ENCODE measurements at regions not wholly inside any gene's neighbourhood (a gene's known extent, or its start where the extent isn't known, plus 50 kb on each side); places are given as distances from the start of the nearest gene placed in this dataset.

DNA sequence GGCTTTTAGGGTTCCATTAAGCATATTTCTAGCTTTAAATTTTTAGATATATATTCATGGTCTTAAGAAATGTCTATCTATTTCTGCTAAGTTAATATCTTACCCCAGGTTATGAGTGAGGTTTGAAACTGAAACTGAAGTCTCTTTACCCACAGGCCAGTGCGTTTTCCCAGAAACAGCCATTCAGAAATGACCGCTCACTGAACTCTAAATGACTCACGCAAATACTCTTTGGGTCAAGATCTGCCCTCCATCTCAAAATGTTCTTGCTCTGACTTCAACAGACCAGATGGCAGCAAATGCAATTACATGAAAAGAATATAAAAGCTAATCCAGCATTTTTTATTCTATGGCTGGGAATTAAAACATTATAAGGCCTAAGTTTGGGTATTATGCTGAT is 315.2 kb downstream of the TDRD15 start:
- H3K9me2 ChIP-seq (ENCODE audit: insufficient read depth) = no peaks in the 10 kb centered on the region
- POLR2A ChIA-PET = no interaction called here
- no peaks in the 10 kb centered on the region for H3K36me3 ChIP-seq (ENCODE audit: control insufficient read depth in 1 of 2, insufficient read depth in 2 of 2, low read length in 2 of 2)
- DNase-seq (ENCODE audit: low read depth, low spot score) (no peak), ATAC-seq (no peak)
- no peaks in the 10 kb centered on the region for H4K20me1 ChIP-seq (ENCODE audit: insufficient read depth)
- no peak overlapping the region for H3K9ac ChIP-seq (ENCODE audit: low read length)
- RAD21 ChIA-PET (ENCODE audit: low non-redundant PET in 1 of 2, low total read pairs in 2 of 2, uncharacterized antibody in 2 of 2, unreplicated experiment in 2 of 2) = no interaction called here
- no peak overlapping the region for H3K27ac ChIP-seq (ENCODE audit: low read depth, low read length)
- TF ChIP-seq ZNF274 (IDR thresholded peaks at IDR 0.05; ENCODE audit: low read depth, low read length) (no peak), RAD21 (IDR thresholded peaks at IDR 0.05; ENCODE audit: low read depth) (no peak), EZH2phosphoT487 (IDR thresholded peaks at IDR 0.05; ENCODE audit: borderline replicate concordance) (no peak), ELF1 (IDR thresholded peaks at IDR 0.05; ENCODE audit: borderline replicate concordance, low read depth) (no peak), CEBPB (IDR thresholded peaks at IDR 0.05; ENCODE audit: low read depth) (no peak), SRF (IDR thresholded peaks at IDR 0.05; ENCODE audit: low read depth) (no peak), POLR2A (IDR thresholded peaks at IDR 0.05; ENCODE audit: borderline replicate concordance, extremely low read depth, insufficient read depth, insufficient read length) (no peak)
- TF ChIP-seq, protein P1, sequence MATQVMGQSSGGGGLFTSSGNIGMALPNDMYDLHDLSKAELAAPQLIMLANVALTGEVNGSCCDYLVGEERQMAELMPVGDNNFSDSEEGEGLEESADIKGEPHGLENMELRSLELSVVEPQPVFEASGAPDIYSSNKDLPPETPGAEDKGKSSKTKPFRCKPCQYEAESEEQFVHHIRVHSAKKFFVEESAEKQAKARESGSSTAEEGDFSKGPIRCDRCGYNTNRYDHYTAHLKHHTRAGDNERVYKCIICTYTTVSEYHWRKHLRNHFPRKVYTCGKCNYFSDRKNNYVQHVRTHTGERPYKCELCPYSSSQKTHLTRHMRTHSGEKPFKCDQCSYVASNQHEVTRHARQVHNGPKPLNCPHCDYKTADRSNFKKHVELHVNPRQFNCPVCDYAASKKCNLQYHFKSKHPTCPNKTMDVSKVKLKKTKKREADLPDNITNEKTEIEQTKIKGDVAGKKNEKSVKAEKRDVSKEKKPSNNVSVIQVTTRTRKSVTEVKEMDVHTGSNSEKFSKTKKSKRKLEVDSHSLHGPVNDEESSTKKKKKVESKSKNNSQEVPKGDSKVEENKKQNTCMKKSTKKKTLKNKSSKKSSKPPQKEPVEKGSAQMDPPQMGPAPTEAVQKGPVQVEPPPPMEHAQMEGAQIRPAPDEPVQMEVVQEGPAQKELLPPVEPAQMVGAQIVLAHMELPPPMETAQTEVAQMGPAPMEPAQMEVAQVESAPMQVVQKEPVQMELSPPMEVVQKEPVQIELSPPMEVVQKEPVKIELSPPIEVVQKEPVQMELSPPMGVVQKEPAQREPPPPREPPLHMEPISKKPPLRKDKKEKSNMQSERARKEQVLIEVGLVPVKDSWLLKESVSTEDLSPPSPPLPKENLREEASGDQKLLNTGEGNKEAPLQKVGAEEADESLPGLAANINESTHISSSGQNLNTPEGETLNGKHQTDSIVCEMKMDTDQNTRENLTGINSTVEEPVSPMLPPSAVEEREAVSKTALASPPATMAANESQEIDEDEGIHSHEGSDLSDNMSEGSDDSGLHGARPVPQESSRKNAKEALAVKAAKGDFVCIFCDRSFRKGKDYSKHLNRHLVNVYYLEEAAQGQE (IDR thresholded peaks at IDR 0.05; ENCODE audit: low read depth) = no peak
- CTCF ChIA-PET = no interaction called here
- H3K27me3 ChIP-seq (ENCODE audit: insufficient read depth, low read length) = no peaks in the 10 kb centered on the region
- H2AFZ ChIP-seq (ENCODE audit: low read depth, low read length, poor library complexity, severe bottlenecking) = no peak overlapping the region
- H3K79me2 ChIP-seq (ENCODE audit: insufficient read depth, low read length) = no peaks in the 10 kb centered on the region
- no peaks in the 10 kb centered on the region for H3K4me1 ChIP-seq (ENCODE audit: control insufficient read depth in 1 of 2, insufficient read depth in 2 of 2, low read length in 2 of 2)
- no peak overlapping the region for H3K4me2 ChIP-seq (ENCODE audit: low read length)
- no peak overlapping the region for H3K4me3 ChIP-seq (replicated peaks in 1 of 2; ENCODE audit: low read depth in 1 of 2, low read length in 2 of 2)
- intact Hi-C loops (cut with micrococcal nuclease) = no loop called here
- BruUV-seq (replicated peaks) = no TSS peak
- H3K9me3 ChIP-seq (ENCODE audit: control insufficient read depth in 1 of 2, insufficient read depth in 1 of 2, low read depth in 1 of 2, low read length in 2 of 2) = peaks cover 3 to 4% of the 10 kb centered on the region in 2 experiments; a peak in 1 of 4 replicates

DNA sequence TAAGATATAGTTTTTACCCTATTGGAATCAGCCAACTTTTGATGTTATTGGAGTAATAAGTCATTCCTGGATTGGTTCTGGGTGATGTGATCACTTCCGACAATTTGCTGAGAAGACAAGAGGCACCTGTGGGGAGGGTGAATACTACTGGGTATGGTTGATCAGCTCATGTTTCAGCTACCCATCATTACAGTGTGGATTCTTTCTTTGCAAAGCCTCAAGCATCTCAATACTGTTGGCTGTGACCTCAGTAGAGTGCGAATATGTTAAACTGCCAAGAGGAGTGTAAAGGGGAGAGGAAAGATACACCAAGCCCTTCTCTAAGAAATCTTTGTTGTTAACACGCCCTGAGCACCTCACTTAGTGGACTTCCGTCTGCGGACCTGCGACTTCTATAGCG is 317.7 kb downstream of the TDRD15 start:
- intact Hi-C loops (cut with micrococcal nuclease) = no loop called here
- ChIA-PET CTCF (no interaction called here), POLR2A (no interaction called here), RAD21 (ENCODE audit: low non-redundant PET in 1 of 2, low total read pairs in 2 of 2, uncharacterized antibody in 2 of 2, unreplicated experiment in 2 of 2) (no interaction called here)
- no peaks in the 10 kb centered on the region for H3K79me2 ChIP-seq (ENCODE audit: insufficient read depth, low read length)
- H3K4me3 ChIP-seq (replicated peaks in 1 of 2; ENCODE audit: low read depth in 1 of 2, low read length in 2 of 2) = no peak overlapping the region
- H3K9me2 ChIP-seq (ENCODE audit: insufficient read depth) = no peaks in the 10 kb centered on the region
- no peaks in the 10 kb centered on the region for H4K20me1 ChIP-seq (ENCODE audit: insufficient read depth)
- no peaks in the 10 kb centered on the region for H3K27me3 ChIP-seq (ENCODE audit: insufficient read depth, low read length)
- no peak overlapping the region for H3K9ac ChIP-seq (ENCODE audit: low read length)
- no peaks in the 10 kb centered on the region for H3K4me1 ChIP-seq (ENCODE audit: control insufficient read depth in 1 of 2, insufficient read depth in 2 of 2, low read length in 2 of 2)
- TF ChIP-seq EZH2 (IDR thresholded peaks at IDR 0.05) = no peak
- peaks cover 3 to 4% of the 10 kb centered on the region in 2 experiments; a peak in 2 of 4 replicates for H3K9me3 ChIP-seq (ENCODE audit: control insufficient read depth in 1 of 2, insufficient read depth in 1 of 2, low read depth in 1 of 2, low read length in 2 of 2)
- H2AFZ ChIP-seq (ENCODE audit: low read depth, low read length, poor library complexity, severe bottlenecking) = no peak overlapping the region
- ATAC-seq (no peak), DNase-seq (ENCODE audit: low read depth, low spot score) (no peak)
- no peak overlapping the region for H3K4me2 ChIP-seq (ENCODE audit: low read length)
- no peaks in the 10 kb centered on the region for H3K36me3 ChIP-seq (ENCODE audit: control insufficient read depth in 1 of 2, insufficient read depth in 2 of 2, low read length in 2 of 2)
- BruUV-seq (replicated peaks) = no TSS peak
- H3K27ac ChIP-seq (ENCODE audit: low read depth, low read length) = no peak overlapping the region
